ENCODE measurements at regions not wholly inside any gene's neighbourhood (a gene's known extent, or its start where the extent isn't known, plus 50 kb on each side); places are given as distances from the start of the nearest gene placed in this dataset.

DNA sequence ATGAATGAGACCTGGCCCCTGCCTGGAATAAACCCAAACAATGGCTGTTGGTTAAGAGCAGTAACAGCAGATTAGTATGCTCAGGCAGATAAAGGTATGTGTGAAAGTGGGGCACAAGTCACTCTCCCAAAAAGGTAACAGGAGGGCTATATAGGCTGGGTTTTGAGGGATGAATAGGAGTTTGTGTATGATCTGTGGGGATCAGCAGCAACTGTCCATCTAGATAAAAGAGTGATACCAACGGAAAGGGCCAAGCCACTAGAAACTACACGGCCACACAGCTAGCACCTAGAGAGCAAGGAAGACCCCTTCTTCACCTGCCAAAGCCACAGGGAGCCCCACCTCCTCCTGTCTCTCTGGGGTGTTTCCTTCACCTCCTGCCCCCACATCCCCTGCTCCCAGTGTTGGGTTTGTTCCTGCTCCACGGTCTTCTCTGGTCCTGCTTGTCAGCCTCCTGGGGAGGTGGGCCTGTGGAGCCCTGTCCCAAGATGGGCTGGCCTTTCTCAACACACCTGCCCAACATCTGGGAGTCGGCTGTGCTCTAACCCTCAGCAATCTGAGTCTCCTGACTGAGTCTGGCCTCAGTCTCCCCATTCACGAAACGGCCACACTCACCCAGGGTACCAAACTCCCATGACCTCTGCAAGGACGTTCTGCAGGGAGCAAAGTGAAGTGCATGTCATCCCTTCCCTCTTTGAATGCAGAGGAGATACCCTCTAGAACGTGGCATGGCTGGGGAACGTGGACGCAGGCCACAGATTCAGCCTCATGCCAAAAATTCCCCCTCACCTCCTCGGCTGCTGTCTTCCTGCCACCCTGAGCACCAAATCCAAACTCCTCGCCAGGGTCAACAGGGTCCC lies 108.2 kb downstream of the NCOR2 start:
- no peak for DNase-seq (ENCODE audit: low read depth in 2 of 2)

DNA sequence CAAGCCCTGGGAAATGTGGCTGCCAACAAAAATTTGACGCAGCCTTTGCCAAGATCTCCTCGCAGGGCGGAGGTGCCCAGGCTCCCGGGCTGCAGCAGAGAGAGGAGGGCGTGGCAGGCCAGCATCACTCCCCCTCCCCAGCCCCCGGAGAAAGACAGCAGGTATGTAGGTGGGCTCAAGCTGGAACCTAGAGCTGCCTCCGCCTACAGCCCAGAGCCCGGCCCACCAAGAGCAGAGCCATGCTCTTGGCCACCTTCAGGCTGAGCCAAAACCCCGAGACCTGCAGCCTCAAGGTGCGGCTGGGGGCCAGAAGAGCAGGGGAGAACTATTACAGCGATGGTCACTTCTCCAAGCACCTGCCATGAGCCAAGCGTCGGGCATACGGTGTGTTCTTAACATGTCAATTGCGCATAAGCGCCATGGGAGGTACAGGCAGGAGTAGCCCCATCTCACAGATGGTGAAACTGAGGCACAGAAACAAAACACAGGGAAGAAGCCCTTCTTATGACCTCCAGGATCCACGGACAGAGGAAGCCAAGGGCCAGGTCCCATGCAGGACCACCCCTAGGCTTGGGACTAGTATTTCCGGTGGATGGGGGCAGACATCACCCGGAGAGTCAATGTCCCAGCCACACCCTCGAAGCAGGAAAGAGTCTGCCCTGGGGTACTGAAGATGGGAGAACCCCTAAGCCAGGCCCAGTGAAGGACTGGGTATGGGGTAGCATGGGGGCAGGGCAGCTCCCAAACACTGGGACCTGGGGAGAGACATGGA lies 109.0 kb downstream of the NCOR2 start:
- no peak for DNase-seq (ENCODE audit: low read depth in 2 of 2)

DNA sequence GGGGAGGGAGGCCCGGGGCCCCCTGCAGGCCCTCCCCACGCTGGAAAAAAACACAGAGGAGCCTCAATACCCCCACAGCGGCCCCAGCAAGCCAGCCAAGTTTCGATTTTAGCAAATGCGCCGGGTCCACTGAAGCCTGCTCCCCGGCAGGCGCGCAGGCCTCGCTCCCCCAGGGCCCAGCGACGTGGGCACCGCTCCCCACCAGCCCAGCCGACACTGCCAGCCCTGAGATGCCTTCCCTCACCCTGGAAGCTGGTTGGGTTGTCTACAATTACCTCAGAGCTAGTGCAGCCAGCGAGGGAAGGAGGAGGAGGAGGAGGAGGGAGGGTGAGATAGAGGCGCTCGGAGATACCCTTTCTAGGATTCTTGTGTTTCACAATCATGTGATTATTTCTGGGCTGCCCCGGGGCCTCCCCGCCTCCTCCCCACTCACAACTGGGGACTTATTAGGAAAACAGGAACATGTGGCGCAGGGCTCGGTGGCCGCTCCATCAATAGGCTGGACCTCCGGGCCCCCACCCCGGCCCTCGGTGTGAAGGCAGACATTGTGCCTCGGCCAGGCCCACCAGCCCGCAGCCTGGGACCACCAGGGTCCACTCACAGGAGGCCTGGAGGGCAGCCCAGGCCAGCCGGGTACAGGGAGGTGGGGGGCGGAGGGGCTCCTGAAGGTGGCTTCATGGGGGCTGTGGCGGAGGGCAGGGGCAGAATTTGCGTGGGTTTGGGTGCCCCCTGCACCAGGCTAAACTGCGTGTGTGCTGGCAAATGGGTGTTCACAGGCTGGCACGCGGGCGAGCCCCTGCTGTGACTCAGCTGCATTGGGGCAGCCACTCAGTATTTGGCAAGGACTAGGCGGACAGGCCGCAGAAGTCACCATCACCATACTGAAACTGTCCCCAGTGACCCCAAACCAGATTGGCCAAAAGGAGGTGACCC lies 109.9 kb downstream of the NCOR2 start:
- DNase-seq (ENCODE audit: low read depth in 2 of 2): peak in 1 of 2 donors; percentile 42

DNA sequence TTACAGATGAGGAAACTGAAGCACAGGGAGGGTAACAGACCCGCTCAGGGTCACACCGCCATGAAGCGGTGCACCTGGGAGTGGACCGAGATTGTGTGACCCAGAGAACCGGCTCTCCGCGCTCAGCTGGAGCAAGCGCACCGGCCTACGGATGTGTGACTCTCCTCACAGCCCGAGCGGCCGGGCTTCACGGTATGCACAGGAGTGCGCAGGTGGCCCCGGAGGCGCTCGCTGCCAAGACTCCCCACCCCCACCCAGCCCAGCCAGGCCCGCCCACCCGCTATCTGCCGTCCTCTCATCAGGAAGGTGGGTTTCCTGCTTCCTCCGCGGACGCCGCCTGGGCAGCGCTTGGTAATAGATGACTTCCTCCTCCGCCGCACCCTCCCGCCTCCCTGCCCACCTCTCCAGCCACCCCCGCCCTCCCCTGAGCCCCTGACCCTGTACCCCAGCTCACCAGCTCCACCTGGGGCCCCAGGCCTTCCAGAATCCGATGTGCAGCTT lies 110.7 kb downstream of the NCOR2 start:
- peak in 1 of 2 donors; percentile 43 for DNase-seq (ENCODE audit: low read depth in 2 of 2)

DNA sequence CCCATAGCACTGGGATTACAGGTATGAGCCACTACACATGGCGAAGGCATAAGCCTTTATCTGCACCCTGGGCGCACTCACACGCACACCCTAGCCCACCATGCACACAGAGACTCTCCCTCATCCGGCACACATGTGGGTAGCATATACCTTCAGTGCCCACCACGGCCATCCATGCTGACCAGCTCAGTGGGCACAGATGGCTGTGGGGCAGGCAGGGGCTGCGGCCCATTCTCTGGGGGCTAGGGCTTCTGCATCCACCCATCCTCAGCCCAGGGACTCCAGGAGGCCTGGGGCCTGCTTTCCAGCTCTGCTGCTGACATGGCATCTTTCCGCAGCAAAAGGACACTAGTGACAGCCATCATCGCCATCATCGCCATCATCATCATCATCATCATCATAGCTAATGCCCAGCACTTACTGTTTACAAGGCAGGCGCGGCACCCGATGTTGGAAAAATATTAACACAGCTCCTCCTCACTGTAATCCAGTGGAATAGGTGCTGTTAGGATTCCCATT lies 111.2 kb downstream of the NCOR2 start:
- DNase-seq (ENCODE audit: low read depth in 2 of 2): no peak

DNA sequence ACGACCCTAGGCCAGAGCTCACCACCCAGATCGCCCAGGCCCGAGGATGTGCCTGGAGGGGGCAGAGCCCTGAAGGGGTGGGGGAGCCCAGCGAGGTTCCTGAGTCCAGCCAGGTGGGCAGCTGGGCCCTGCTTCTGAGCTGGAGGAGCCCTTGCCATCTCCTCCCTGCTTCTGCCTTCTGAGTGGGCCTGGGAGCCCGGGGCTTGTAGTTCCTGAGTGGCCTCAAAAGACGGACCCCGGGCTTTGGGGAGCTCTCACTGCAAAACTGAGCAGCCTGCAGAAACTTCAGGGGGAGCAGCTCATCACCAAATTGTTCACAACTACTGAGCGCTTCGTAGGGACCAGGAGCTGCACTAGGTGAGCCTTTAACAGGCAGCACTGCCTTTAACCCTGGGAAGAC lies 112.1 kb downstream of the NCOR2 start:
- no peak for DNase-seq (ENCODE audit: low read depth in 2 of 2)

DNA sequence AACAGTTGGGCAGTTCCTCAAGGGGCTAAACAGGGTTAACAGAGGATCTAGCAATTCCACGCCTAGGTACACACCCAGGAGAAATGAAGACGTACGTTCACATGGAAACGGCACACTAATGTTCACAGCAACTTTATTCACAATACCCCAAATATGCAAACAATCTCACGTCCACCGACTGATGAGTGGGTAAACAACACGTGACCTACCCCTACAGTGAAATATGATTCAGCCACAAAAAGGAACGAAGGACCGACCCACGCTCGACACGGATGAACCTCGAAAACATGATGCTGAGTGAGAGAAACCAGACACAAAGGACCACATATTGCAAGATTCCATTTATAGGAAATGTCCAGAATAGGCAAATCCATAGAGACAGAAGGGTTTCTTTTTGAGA lies 112.7 kb downstream of the NCOR2 start:
- DNase-seq (ENCODE audit: low read depth in 2 of 2): no peak

DNA sequence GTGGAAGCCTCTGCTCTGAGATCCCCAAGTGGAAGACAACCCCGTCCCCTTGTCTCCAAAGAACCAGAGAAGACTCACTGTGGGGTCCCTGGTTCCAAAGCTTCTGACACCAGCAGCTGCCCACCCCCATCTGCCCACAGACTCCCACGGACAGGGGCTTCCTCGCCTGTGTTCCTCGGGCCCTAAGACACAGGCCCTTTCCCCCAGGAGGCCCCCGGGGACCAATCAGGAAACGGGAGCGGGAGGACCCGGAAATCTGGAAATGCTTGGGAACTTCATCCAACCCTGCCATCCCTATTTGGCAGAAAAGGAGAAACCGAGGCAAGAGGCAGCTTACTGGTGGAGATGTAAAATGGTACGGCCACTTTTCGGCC lies 113.1 kb downstream of the NCOR2 start:
- DNase-seq (ENCODE audit: low read depth in 2 of 2): no peak

DNA sequence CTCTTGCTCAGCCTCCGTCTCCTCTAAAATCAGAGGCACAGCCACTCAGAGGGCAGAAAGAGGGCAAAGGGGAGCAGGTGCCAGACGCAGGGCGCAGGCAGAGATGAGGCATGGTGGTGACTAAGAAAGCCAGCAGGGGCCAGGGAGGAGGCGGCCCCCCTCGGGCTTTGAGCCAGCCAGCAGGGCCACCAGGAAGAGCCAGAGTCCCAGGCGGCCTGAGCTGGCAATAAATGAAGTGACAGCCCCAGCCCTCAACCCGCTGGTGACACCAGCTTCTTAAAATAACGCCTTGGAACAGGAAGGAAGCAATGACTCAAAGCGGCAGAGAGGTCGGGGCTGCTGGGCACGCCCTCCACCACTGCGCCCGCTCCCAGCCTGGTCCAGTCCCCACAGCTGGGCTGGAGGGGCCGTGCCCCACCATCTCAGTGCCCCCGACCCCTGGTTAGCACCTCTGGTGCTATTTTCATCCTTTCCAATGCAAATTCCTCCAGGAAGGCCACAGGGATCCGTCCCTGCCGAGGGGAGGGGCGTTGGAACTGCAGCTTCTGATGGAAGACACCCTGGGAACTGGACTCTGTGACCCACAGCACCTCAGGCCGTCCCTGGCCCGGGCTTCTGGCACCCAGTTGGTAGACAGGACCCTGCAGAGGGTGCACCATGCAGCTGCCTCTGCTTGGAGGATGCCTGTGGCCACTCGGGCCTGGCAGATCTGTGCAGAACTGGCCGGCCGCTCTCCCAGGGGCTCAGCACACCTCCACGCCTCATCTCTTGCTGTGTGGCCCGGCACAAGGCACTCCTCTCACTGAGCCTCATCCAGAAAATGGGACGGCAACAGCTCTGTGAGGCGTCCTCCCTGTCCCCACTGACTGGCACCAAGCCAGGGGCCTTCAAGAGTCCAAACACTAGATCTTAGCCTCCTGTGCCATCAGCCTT lies 113.7 kb downstream of the NCOR2 start:
- peak; percentile 79 to 81 for DNase-seq (ENCODE audit: low read depth in 2 of 2)

DNA sequence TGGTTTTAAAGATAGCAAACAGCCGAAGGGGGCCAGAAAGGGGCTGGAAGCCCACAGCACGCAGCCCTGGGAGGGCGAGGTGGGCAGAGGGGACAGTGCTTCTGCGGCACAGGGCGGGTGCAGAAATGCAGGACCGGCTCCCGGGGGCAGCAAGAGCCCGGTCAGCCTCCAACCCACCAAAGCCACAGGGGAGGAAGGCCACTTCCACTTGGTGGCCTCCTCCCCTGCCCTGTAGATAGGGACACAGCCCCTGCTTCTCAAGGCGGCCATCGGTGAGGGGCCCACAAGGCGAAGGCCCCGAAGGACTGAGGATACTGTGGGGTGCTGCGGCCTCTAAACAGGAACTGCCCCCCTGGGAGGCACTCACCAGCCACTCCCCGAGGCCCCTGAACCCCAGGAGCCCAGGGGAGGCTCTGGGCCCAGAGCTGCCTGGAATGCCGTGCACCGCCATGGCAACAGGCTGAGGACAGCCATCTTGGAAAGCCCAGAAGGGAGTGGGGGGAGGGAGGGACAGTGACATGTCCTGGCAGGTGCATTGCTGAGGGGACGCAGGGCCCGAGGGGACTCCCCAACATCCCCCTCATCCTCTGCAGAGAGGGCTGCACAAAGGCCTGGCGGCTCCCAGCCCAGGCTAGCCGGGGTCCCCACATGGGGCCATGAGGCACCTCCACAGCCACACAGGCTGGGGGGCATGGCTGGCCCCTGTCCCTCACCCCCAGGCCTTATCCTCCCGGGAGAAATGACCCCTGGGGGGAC lies 114.7 kb downstream of the NCOR2 start:
- no peak for DNase-seq (ENCODE audit: low read depth in 2 of 2)

DNA sequence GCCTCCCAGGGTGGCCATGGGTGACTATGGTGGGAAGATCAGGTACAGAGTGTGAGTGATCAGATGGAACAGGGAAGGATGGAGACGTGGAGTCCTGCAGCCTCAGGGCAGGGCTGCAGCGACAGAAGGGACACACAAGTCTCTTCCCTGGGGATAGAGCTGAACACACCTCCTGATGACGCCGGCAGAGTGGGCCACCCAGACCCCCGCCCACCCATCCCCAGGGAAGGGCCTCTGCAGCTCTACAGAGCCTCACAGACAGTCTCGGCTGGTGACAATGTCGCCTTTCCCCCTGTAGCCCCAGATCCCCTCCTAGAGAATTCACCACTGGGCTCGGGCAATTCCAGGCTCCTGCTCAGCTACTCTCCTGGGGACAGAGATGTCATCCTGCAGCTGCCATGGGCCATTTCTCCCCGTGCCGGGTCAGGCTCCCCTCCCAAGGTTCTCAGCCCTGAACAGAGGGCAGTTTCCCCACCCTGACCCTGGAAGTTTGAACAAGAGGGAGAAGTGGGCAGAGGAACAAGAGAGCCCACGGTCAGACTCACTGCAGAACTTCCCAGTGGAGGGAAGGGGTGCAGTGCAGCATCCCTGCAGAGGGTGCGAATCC lies 115.7 kb downstream of the NCOR2 start:
- no peak for DNase-seq (ENCODE audit: low read depth in 2 of 2)

DNA sequence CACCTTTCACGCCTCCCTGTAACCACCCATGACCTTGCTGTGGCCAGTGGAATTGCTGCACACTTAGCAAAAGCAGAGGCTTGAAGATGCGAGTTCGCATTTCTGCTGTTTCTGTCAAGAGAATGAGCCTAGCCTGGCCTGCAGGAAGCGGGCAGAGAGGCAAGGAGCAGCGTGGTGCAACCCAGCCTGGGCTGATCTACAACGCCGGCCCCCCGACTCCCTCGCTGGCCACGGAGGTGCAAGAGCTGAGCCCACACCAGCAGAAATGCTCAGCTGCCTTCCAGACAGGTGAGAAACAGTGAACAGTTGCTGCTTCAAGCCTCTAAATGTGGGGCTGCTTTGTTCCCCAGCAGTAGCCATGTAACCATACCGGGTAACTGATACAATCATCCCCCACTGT lies 116.4 kb downstream of the NCOR2 start:
- DNase-seq (ENCODE audit: low read depth in 2 of 2): no peak

DNA sequence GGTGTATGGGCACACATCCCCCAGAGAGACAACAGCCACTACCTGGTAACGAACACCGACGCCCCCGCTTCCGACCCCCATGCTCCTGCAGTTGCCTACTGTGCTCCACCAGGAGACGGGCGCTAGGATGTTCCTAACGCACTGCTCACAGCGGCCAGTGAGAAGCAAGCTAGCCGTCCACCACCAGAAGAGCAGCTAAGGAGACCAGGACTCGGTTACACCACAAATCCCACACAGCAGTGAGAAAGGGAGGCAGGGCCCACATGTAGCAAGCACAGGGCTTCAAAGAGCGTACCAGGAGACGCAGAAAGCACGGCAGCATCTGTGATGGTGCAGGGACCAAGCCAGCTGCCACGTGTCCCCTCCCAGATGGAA lies 117.0 kb downstream of the NCOR2 start:
- DNase-seq (ENCODE audit: low read depth in 2 of 2): no peak

DNA sequence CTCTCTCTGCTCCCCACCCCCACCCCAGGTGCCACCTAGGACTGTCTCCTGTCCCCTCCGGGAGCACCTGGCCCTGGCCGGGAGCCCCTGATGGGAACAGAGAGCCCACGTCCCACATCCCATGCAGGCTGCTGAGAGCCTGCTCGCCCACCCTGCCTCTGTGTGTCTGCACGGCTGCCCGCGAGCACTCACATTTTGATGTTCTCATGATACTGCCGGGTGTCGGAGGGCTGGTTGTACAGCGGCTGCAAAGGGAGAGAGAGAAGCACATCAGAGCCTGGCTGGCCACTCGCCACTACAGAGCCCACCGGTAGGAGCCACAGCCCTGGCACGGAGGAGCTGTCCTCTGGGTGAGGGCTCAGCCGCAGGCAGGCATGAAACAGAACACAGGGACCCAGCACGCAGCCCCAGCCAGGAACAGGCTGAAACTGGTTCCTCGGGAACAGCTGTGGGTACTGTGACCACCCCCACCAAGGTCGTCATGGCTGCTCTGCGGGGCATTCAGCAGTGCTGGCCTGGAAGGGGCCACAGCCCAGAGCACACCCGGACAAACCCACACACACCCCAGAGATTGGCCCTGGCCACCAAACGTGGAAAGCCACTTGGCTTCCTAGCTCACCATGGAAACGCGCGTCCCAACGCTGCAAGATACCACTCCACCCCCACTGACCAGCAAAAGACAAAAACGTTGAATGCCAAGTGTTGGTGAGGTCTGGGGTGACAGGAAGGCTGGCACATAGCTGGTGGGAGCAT lies 117.6 kb downstream of the NCOR2 start:
- no peak for DNase-seq (ENCODE audit: low read depth in 2 of 2)

DNA sequence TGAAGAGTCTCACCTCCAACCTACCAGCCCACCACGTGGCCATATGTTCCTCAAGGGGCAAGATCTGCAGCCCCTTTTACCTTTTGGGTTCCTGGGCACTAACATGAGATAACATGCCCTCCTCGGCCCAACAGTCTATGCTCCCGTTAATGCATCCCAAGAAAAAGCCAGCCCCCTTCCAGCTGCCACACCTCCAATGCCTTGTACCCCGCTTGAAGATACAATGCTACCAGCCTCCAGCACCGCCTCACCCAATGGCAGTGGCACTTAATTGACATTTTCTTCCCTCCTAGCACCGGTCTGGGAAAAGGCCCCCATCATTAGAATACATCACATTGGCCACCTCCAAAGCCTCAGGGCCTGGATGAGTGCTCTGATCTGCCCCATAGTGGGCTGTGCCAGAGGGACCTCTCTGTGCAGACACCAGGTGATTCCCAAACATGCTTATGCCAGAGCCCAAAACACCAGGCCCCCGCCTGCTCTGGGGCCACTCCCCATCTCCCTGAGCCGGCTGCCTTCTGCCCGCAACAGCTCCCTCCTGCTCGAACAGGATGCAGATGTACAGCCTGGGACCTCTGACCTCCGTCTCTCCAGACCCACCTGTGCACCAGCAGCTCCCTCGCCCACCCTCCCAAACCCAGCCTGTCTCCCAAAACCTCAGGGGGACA lies 118.3 kb downstream of the NCOR2 start:
- no peak for DNase-seq (ENCODE audit: low read depth in 2 of 2)

DNA sequence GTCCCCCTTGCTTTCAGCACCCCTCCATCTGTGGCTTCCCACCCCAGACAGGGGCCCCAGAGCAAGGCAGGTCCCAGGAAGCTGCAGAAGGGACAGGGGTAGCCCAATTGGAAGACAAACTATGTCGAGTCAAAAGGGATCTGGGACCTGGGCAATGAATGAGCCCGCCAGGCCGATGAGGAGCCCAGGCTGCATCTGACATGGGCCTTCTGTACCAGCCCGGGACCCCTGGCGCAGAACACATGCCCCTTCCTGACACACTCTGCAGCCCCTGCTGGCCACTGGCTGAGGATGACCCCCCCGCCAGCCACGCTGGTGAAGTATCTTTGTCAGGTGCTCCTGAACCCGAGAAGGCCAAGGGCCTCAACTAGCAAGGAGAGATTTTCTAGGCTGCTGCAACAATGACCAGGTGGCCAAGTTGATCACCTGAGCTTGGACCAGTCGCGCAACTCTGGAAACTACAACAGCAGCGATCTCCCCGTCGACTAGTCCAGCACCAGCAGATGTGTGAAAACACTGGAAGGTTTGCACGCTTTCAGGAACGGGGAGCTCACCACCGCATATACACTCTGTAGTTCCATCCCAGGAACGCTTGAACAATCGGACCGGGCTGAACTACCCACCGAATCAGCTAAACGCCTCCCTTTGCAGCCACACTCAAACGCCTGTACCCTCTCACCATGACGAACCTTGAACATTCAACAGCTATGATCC lies 119.0 kb downstream of the NCOR2 start:
- no peak for DNase-seq (ENCODE audit: low read depth in 2 of 2)

DNA sequence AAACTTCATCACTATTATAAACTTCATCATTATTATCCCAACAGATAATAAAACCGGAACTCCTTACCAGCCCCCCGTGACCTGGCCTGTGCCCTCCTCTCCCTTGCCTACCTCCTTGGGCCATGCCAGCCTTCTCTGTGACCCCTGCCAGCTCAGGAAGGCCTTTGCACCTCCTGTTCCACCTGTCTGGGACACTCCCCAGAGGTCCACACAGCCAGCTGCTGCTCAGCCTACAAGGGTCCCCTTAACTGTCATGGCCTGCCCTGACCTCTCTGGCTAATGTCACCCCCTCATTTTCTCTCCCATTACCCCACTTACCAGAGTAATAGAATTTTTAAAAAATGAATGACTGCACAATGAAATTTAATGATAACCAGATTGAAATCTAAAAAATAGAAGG lies 121.0 kb downstream of the NCOR2 start:
- no peak for DNase-seq (ENCODE audit: low read depth in 2 of 2)
